GM10266 (cell line): ENCODE measurements at regions not wholly inside any gene's neighbourhood (a gene's known extent, or its start where the extent isn't known, plus 50 kb on each side); places are given as distances from the start of the nearest gene placed in this dataset.

Source experiments
- DNase-seq: peaks from one replicate; pipeline ENCODE4 v3.0.0; 2012; ENCODE audit errors: extremely low spot score
- CTCF ChIP-seq: IDR thresholded peaks from 2 replicates; pipeline ENCODE4 v1.5.1; 2012; ENCODE audit warnings: mild to moderate bottlenecking, low read depth; ENCODE audit not compliant: control insufficient read depth, insufficient read depth; ENCODE audit errors: missing control alignments

DNA sequence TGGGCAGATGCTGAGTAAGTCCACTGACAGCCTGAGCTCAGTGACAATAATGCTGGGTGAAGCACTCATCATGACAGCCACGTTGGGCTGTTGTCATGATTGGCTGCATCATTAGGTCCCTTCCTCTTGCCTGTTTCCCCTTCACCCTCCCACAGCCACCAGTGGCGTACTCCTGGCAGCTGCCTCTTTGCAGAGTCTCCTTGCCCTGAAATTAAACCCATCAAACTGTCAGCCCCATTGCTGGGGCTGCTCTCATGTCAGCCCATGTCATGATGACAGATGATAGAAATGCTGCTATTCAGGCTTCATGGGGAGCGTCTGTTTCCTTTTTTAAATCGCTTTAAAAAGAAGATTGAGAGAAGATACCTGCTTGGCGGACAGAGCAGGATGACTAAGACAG is 327.4 kb downstream of the AGTPBP1 start:
- TF ChIP-seq CTCF: no peak
- no peak for DNase-seq

- no peak for DNase-seq
- TF ChIP-seq CTCF: no peak
Observed at GRCh38 chr9:85408494-85408893, 333.3 kb downstream of the AGTPBP1 start.

DNA sequence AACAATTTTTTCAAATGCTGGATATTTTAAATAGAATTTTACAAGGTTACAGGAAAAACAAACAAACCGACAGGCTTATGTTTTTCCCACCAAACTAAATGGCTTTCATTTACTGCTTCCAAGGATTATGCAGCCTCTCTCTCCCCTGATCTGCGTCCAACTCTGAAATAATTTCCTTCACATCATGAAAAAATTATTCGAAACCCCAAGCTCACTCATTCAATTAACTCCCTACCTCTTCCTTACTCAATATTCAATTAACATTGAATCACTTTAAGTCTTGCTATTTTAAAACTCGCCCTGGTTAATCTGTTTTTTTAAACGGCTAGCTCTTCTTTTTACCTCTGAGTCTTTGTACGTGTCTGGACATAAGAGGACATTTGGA is 336.2 kb downstream of the AGTPBP1 start:
- TF ChIP-seq CTCF: no peak

DNA sequence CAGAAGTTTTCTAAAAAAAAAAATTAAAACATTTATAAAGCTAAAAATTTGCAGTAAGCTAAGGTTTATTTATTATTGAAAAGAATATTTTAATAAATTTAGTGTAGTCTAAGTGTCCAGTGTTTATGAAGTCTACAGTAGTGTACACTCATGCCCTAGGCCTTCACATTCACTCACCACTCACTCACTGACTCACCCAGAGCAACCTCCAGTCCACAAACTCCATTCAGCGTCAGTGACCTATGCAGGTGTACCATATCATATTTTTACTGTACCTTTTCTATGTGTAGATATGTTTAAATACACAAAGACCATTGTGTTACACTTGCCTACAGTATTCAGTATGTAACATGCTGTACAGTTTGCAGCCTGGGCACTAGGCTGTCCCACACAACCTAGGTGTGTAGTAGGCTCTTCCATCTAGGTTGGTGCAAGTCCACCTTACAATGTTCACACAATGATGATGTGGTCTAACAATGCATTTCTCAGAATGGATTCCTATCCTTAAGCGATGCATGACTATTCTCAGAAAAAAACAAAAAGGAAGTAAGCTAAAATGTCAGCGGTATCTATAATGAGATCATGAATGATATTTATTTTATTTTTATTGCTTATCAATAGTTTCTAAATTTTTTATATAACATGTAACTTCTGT is 336.7 kb downstream of the AGTPBP1 start:
- no peak for DNase-seq
- no peak for TF ChIP-seq CTCF

More for the DNA sequence above, 336.2 kb downstream of the AGTPBP1 start:
- no peak for DNase-seq

DNA sequence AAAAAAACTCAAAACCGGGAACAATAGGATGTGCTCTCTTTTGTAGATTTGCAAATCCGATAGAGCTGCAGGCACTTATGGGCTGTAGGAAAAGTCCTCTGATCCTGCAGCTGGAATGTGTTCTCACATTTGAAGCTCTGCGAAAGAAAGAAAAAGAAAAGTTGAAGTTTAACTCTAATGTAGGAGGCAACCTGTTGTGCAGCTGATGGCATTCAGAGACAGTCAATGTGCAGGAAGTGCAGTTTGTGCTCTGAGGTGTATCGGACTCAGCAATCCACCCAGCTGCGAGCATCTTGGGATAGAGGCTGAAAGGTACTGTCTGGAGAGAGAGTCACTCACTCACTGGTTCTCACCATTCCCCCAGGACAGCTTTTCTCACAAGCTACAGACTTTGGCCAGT is 339.2 kb downstream of the AGTPBP1 start:
- DNase-seq: no peak
- no peak for TF ChIP-seq CTCF

GRCh38 chr9:85401998-85402397 is 339.8 kb downstream of the AGTPBP1 start:
- no peak for TF ChIP-seq CTCF
- DNase-seq: no peak

DNA sequence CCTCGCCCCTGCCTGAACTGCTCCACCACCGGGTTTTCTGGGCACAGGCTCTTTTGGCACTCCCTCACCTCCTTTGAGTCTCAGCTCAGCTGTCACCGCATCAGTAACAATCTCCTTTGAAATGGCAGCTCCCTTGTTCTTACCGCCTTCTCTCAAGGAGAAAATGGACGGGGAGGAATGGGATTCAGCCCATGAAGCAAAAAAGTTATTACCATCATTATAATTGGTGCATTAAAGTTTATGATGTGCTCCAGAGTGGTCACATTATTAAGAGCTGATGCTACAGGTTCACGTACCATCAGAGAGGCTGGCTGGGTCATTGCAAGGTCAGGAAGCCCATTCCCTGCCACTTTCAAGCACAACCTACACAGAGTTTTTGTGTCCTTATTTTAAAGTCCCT is 344.7 kb downstream of the AGTPBP1 start:
- no peak for TF ChIP-seq CTCF
- no peak for DNase-seq
